Right lobe of liver (tissue), 6 donors: ENCODE measurements at regions not wholly inside any gene's neighbourhood (a gene's known extent, or its start where the extent isn't known, plus 50 kb on each side); places are given as distances from the start of the nearest gene placed in this dataset.

Source experiments
- ATAC-seq, 4 donors: fragments of 200-7000 bp; cut with Tn5 transposase; one replicate each; pipeline ENCODE4 v1.9.1; 2020; ENCODE audit warnings: mild to moderate bottlenecking in 4 of 4, moderate library complexity in 4 of 4
- DNase-seq, 3 donors: peaks; one replicate each; pipeline ENCODE4 v3.0.0-alpha.2; 2020
- H3K27ac ChIP-seq, 3 donors: fragments of 200-600 bp; one replicate each; pipeline ENCODE4 v1.8.0; 2022
- H3K27me3 ChIP-seq, 2 donors: fragments of 200-600 bp; one replicate each; pipeline ENCODE4 v1.8.0; 2022
- H3K36me3 ChIP-seq, 4 donors: fragments of 200-600 bp; sonication (generic) in 1 of 4; one replicate each; pipeline versions ENCODE4 v1.5.1 to v1.8.0; 2017 to 2022; ENCODE audit warnings: control low read depth in 1 of 4
- H3K4me1 ChIP-seq, 4 donors: fragments of 200-600 bp; sonication (generic) in 1 of 4; one replicate each; pipeline versions ENCODE4 v1.5.1 to v1.8.0; 2017 to 2022; ENCODE audit warnings: control low read depth in 1 of 4
- H3K4me3 ChIP-seq, 3 donors: fragments of 200-600 bp; one replicate each; pipeline ENCODE4 v1.8.0; 2022
- H3K9me3 ChIP-seq, 4 donors: fragments of 200-600 bp; sonication (generic) in 1 of 4; one replicate each; pipeline versions ENCODE4 v1.5.1 to v1.8.0; 2017 to 2022; ENCODE audit warnings: control low read depth in 1 of 4
- POLR2A ChIP-seq: fragments of 450-650 bp; IDR thresholded peaks from one replicate; pipeline ENCODE4 v1.6.1; 2017; ENCODE audit warnings: antibody characterized with exemption, mild to moderate bottlenecking
- WGBS: methylation state at CpG from one replicate; pipeline ENCODE4 v1.1.6; 2018; ENCODE audit warnings: low coverage, low lambda C conversion rate; ENCODE audit not compliant: insufficient coverage; ENCODE audit errors: missing lambda C conversion rate; 5-methylcytosine and 5-hydroxymethylcytosine counted together
- intact Hi-C, 2 donors: fragments of 100-400 bp; cut with DNase I; formaldehyde crosslinking; loops; one replicate each; pipeline versions ENCODE4 v1.11.2 to v1.14.1; 2022
- TF ChIP-seq, protein P1 (sequence below), 4 donors: fragments of 200-600 bp in 3 of 4; fragments of 450-650 bp in 1 of 4; IDR thresholded peaks; one replicate each; pipeline versions ENCODE4 v1.5.1 to v1.8.0; 2016 to 2022; ENCODE audit warnings: antibody characterized with exemption in 4 of 4, mild to moderate bottlenecking in 2 of 4
- donor health status: DM: no; HTN: yes; CAD: no.
- donor health status: DM: no; HTN: no; CAD: no.
- donor health status: DM: no; HTN: no; CAD: no.
- donor health status: DM: no; HTN: yes; CAD: no.
- donor health status: DM: no; HTN: yes; CAD: no.

DNA sequence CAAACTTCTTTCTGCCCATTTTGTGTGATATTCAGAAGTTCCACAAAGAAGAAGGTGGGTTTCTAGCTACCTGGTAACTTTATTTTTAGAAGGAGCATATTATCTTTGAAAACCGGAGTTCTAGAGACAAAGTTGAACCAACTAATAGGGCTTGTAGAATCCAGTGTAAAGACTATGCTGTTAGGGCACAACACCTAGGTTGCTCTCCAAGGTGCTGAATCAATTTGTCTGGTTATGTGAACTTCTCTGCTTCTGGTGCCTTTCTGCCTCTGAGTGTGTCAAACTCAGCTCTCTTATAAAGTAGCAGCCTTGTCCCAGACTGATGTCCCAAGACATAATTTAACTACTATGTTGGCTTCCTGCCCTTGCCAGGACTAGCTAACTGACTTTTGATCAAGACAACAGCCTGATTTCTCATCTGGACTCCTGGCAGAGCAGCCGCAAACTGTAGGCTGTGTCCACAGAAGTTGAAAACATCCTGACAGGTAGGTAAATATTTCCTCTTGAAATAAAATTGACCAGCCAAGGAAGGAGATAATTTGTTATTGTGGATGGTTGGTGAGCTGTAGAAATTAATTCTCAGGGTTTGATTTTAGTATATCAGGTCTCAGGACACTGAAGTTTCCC lies 119.4 kb downstream of the CYRIA start:
- intact Hi-C loops: no loop called here
- no peak for TF ChIP-seq POLR2A
- TF ChIP-seq, protein P1, sequence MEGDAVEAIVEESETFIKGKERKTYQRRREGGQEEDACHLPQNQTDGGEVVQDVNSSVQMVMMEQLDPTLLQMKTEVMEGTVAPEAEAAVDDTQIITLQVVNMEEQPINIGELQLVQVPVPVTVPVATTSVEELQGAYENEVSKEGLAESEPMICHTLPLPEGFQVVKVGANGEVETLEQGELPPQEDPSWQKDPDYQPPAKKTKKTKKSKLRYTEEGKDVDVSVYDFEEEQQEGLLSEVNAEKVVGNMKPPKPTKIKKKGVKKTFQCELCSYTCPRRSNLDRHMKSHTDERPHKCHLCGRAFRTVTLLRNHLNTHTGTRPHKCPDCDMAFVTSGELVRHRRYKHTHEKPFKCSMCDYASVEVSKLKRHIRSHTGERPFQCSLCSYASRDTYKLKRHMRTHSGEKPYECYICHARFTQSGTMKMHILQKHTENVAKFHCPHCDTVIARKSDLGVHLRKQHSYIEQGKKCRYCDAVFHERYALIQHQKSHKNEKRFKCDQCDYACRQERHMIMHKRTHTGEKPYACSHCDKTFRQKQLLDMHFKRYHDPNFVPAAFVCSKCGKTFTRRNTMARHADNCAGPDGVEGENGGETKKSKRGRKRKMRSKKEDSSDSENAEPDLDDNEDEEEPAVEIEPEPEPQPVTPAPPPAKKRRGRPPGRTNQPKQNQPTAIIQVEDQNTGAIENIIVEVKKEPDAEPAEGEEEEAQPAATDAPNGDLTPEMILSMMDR (IDR thresholded peaks at IDR 0.05): no peak
- peak in 3 of 4 donors; percentile 53 to 70 (median 63) for ATAC-seq
- no peaks in the 10 kb centered on the region for H3K4me1 ChIP-seq
- H3K9me3 ChIP-seq: no peaks in the 10 kb centered on the region
- no peak for DNase-seq
- WGBS: 34% methylated on average over 2 of the region's 2 CpGs
- peaks cover 0 to 2% (median 0%) of the 10 kb centered on the region in 4 donors for H3K36me3 ChIP-seq
- no peak overlapping the region for H3K27ac ChIP-seq
- H3K27me3 ChIP-seq: no peaks in the 10 kb centered on the region
- H3K4me3 ChIP-seq: no peak overlapping the region

DNA sequence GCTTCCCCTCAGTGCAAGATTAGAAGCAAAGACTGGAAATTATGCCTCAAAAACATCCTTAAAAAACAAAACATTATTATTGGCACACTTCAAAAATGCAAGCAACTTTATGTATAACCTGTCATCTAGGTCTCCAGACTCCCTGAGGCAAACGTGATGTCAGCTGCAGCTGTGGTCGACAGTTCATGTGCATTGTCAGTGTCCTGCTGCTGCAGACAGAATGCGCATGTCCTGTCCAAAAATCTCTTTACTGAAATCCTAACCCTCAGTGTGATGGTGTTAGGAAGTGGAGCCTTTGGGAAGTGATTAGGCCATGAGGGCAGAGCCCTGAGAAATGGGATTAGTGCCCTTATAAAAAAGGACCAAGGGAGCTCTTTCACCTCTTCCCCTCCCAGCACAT lies 126.9 kb downstream of the CYRIA start:
- Histone ChIP-seq H3K4me3 (no peak overlapping the region), H3K9me3 (no peaks in the 10 kb centered on the region), H3K27me3 (no peaks in the 10 kb centered on the region), H3K27ac (no peak overlapping the region), H3K36me3 (no peaks in the 10 kb centered on the region), H3K4me1 (no peaks in the 10 kb centered on the region)
- intact Hi-C loops: no loop called here
- ATAC-seq: no peak
- WGBS: 58% methylated on average over 3 of the region's 3 CpGs
- DNase-seq: no peak
- TF ChIP-seq, protein P1 (IDR thresholded peaks at IDR 0.05): no peak
- TF ChIP-seq POLR2A: no peak

DNA sequence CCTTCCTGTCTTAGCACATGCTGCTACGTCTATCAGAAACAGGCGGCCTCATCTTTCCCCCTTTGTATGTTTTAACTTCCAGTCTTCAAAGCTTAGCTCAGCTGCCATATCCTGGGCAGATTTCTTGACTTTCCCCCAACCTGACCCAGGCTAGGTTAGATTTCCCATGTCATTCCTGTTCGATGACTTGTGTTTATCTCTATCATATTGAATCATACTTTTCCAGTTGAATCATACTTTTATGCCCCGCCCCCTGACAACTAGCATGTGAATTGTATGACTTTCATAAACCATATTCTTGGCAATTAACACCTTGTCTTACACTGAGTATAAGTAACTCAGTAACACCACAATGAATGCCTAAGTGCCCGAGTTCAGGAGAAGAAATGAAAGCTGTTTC lies 128.3 kb downstream of the CYRIA start:
- Histone ChIP-seq H3K27ac (no peak overlapping the region), H3K4me3 (no peak overlapping the region), H3K4me1 (no peaks in the 10 kb centered on the region), H3K36me3 (no peaks in the 10 kb centered on the region), H3K9me3 (no peaks in the 10 kb centered on the region), H3K27me3 (no peaks in the 10 kb centered on the region)
- WGBS: 47% methylated on average over 5 of the region's 5 CpGs
- DNase-seq (no peak), ATAC-seq (no peak)
- intact Hi-C loops: no loop called here
- TF ChIP-seq, protein P1 (IDR thresholded peaks at IDR 0.05): no peak
- no peak for TF ChIP-seq POLR2A

DNA sequence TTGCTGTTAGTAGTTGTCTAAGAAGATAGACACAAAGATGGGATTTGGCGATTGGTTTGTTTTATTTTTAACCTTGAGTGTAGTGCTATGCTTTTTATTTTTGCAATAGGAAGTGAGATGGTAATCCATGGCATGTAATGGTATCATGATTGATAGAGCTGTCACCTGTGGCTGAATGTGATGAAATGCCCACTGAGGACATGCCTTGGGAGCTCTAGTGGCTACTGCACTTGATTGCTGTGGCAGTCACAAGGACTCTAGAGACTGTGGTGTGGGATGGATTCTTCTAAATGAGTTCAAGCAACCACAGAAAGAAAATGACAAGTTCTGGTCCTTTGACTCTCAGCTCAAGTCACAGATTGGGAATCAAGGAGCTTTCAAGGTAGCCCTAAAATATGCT lies 139.4 kb downstream of the CYRIA start:
- H3K27me3 ChIP-seq: no peaks in the 10 kb centered on the region
- 36% methylated on average over 1 of the region's 1 CpG for WGBS
- no peak for ATAC-seq

More for the DNA sequence above, 139.4 kb downstream of the CYRIA start:
- Histone ChIP-seq H3K4me3 (no peak overlapping the region), H3K4me1 (no peaks in the 10 kb centered on the region), H3K36me3 (no peaks in the 10 kb centered on the region), H3K9me3 (no peaks in the 10 kb centered on the region), H3K27ac (no peak overlapping the region)
- intact Hi-C loops: no loop called here
- TF ChIP-seq, protein P1 (IDR thresholded peaks at IDR 0.05): no peak
- TF ChIP-seq POLR2A: no peak
- no peak for DNase-seq
